ENCODE measurements at regions not wholly inside any gene's neighbourhood (a gene's known extent, or its start where the extent isn't known, plus 50 kb on each side); places are given as distances from the start of the nearest gene placed in this dataset.

DNA sequence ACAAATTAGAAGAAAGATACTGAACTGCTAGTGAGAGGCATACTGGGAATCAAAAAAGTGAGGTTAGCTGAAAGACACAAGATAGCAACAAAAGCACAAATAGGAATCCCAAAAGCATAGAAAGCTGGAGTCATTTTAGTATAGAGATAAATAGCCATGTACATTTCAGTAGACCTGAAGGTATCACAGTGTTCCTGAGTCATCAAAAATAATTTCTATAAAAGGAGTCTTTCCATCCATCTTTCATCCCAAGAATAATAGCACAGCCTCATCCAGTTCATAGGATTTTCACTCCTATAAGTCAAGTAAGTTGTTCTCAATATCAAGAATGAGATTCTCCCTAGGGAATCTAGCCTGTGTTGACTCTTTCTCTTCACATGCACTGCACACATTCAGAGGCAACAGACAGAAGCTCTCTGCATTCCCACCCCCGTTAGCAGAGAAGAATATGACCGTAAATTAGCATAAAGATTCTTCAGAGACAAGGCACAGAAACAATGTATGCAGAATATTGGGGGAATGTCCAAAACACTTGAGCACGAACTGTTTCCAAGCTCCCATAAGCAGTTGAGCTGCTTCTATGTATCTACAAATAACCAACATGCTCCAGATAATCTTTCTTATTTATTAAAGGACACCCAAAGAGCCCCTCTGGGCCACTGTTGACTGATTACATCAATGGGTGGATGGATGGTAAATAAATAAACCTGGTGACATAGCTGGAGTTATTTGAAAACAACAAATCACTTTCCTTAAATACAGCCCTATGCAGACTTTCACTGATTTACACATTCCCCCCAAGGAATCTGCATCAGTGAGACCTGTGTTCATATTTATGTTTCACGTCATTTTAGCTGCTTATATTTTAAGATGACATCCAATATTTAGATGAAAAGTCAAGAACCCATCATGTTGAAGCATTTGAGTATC lies 174.5 kb upstream of the PKDCC start:
- TF ChIP-seq, protein P1, sequence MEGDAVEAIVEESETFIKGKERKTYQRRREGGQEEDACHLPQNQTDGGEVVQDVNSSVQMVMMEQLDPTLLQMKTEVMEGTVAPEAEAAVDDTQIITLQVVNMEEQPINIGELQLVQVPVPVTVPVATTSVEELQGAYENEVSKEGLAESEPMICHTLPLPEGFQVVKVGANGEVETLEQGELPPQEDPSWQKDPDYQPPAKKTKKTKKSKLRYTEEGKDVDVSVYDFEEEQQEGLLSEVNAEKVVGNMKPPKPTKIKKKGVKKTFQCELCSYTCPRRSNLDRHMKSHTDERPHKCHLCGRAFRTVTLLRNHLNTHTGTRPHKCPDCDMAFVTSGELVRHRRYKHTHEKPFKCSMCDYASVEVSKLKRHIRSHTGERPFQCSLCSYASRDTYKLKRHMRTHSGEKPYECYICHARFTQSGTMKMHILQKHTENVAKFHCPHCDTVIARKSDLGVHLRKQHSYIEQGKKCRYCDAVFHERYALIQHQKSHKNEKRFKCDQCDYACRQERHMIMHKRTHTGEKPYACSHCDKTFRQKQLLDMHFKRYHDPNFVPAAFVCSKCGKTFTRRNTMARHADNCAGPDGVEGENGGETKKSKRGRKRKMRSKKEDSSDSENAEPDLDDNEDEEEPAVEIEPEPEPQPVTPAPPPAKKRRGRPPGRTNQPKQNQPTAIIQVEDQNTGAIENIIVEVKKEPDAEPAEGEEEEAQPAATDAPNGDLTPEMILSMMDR (IDR thresholded peaks at IDR 0.05; ENCODE audit: low read depth, low read length): no peak
- peak in 1 of 2 donors; percentile 24 for DNase-seq (ENCODE audit: low read depth in 2 of 2)
- H3K4me3 ChIP-seq (replicated peaks in 1 of 2; ENCODE audit: low read depth in 2 of 2, low read length in 2 of 2): no peak overlapping the region

DNA sequence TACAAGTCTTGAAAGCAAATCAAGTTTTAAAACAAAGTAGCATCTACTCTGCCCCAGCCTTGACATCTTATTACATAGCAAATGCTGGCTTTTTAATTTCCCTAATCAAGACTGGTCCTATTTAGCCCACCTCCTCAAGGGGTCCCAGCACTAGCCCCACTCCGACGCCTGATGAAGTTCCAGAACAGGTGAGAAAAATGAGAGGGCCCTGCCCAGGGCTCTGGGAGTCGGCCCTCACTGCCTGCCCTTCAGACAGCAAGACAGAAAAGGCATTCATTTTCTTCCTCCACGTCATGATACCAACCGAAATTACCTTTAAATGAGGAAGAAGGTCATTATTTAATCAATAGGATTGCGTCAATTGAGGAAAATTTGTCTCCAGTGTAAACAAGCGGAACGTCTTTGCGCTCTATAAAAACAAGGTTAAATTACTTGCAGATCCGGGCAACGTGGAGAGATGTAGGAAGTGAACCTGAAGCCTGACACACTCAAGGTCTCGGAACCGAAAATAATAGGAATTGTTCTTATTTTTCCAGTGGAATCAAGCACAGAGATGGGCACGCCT lies 170.6 kb upstream of the PKDCC start:
- TF ChIP-seq, protein P1 (IDR thresholded peaks at IDR 0.05; ENCODE audit: low read depth, low read length): no peak
- no peak for DNase-seq (ENCODE audit: low read depth in 2 of 2)
- H3K4me3 ChIP-seq (replicated peaks in 1 of 2; ENCODE audit: low read depth in 2 of 2, low read length in 2 of 2): no peak overlapping the region

DNA sequence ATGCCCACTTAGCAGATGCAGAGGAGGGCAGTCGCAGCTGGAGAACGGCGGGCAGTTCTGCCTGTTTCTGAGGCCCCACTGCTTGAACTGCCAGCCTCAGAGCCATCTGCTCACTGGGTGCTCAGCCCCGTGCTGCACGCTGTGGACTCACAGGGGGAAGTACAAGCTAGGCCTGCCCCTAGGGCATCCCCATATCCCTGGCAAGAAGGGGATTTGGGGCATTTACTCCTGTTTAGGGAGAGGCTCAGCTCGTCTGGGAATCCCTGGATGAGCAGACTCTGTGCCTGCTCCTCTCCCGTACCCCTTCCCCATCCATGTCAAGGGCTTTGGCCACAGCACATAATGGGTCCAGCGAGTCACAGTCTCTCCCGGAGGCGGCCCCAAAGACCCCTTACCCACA lies 169.8 kb upstream of the PKDCC start:
- TF ChIP-seq, protein P1 (IDR thresholded peaks at IDR 0.05; ENCODE audit: low read depth, low read length): no peak

DNA sequence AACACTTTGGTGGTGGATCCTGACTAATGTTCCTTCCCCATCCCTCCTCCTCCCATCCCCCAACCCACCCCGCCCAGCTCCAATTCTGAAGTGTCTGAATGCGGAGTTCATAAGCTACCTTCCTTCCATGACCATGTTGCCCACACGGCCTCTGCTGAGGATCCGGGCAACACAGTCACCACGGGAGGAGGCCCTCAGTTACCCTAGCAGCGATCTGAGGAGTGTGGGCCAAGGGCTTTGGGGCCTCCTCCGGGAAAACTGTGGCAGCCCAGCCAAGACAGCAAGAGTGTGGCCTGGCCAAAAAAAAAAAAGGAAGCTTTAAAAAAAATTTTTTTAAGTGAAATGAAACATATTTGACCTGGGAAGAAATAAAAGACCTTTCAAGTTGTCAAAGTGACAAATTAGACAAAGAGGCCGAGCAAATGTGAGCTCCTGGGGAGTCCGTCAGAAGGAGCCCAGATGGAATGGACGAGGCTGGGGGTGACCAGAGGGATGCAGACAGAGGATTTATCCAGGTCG lies 169.0 kb upstream of the PKDCC start:
- no peak overlapping the region for H3K4me3 ChIP-seq (replicated peaks in 1 of 2; ENCODE audit: low read depth in 2 of 2, low read length in 2 of 2)
- DNase-seq (ENCODE audit: low read depth in 2 of 2): peak in 1 of 2 donors; percentile 48
- TF ChIP-seq, protein P1 (IDR thresholded peaks at IDR 0.05; ENCODE audit: low read depth, low read length): no peak

More for the DNA sequence above, 169.8 kb upstream of the PKDCC start:
- DNase-seq (ENCODE audit: low read depth in 2 of 2): no peak
- no peak overlapping the region for H3K4me3 ChIP-seq (replicated peaks in 1 of 2; ENCODE audit: low read depth in 2 of 2, low read length in 2 of 2)

DNA sequence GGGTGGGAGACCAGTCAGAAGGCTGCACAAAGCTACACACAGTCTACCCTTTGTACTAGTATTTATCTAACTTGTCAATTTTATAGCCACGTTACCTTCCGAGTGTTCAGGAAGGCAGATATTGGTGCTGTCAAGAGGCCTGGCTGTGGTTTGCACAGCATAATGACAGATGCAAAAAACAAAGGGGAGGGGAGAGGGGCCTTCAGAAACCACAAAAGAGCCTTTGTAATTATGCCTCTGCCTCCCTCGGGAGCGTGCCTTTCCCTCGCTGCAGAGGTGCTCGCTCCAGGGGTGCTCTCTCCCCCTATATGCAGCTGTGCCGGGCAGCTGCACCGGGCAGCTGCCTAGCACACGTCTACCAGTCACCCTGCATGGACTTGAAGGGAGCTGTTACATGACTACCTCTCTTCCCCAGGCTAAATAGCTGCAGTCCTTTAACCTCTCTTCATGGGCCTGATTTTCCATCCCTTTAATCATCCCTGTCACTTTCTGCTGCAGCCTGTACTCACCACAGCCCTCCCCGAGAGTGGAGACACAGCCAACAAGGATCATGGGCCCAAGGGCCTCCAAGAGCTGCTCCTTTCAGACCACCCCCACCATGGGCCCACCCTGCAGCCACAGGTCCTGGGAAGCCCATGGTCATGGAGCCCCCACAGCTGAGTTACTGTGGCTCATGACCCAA lies 168.4 kb upstream of the PKDCC start:
- peak in 1 of 2 donors; percentile 36 for DNase-seq (ENCODE audit: low read depth in 2 of 2)
- TF ChIP-seq, protein P1 (IDR thresholded peaks at IDR 0.05; ENCODE audit: low read depth, low read length): no peak
- H3K4me3 ChIP-seq (replicated peaks in 1 of 2; ENCODE audit: low read depth in 2 of 2, low read length in 2 of 2): no peak overlapping the region

DNA sequence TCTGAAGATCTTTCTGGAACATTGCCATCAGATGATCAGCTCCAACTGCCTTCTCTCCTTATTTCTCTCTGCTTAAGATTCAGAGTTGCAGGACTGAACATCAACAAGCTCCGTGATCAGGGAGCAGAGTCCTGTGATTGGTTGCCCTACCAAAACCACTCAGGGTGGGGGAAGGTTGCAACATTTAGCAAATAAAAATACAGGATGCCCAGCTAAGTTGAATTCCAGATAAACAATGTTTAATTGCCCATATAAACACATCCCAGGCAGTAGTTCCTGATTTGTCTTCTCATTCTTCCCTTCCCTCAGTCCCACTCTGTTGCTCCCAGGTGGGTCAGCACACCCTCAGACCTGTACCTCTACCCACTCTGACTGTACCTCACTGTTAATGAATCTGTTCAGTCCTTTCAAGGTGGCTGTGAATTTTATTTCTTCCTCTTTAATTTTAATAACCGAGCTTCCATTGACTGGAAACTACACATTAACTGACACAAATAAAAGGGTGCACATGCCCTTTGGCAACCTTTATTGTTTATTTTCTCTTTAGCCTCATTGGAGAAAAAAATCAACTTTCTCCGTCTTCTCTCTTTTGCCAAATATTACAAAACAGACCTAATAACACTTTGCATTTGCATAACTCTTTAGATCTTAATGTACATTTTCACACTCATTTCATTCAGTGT lies 167.1 kb upstream of the PKDCC start:
- DNase-seq (ENCODE audit: low read depth in 2 of 2): peak in 1 of 2 donors; percentile 14
- TF ChIP-seq, protein P1 (IDR thresholded peaks at IDR 0.05; ENCODE audit: low read depth, low read length): no peak
- H3K4me3 ChIP-seq (replicated peaks in 1 of 2; ENCODE audit: low read depth in 2 of 2, low read length in 2 of 2): no peak overlapping the region

Measured in cardiac fibroblast (primary cell).